B cell (primary cell): ENCODE measurements at regions not wholly inside any gene's neighbourhood (a gene's known extent, or its start where the extent isn't known, plus 50 kb on each side); places are given as distances from the start of the nearest gene placed in this dataset.
"Not testable (repeated sequence)": the region's sequence is repeated elsewhere in the genome, so short reads cannot be mapped to it uniquely, and the experiment has no call there.

ENCODE experiments used
- ATAC-seq: fragments of 200-7000 bp; cut with Tn5 transposase; one replicate; pipeline ENCODE4 v1.10.0; 2021; ENCODE audit warnings: low read depth, mild to moderate bottlenecking, moderate number of reproducible peaks, moderate library complexity
- CTCF ChIA-PET: fragments of 350-600 bp; sonication (Branson Sonifier 250); formaldehyde crosslinking; loops from one replicate; lab custom pipeline; 2021; ENCODE audit warnings: antibody characterized with exemption, inconsistent platforms; lab: Charles Lee
- POLR2A ChIA-PET: fragments of 350-600 bp; sonication (Branson Sonifier 250); formaldehyde crosslinking; loops from one replicate; lab custom pipeline; 2021; ENCODE audit warnings: antibody characterized with exemption; lab: Charles Lee
- DNase-seq: peaks from one replicate; pipeline ENCODE4 v3.0.0; 2013
- H2AFZ ChIP-seq: 2 replicates; pipeline ENCODE4 v1.6.1; 2012; ENCODE audit warnings: mild to moderate bottlenecking, low read depth, low read length; ENCODE audit not compliant: insufficient read depth, poor library complexity, severe bottlenecking
- H3K27ac ChIP-seq, 2 donors: 1 replicate in 1 of 2; 2 replicates in 1 of 2; pipeline ENCODE4 v1.5.1; 2012 to 2013; ENCODE audit warnings: low read length in 2 of 2, mild to moderate bottlenecking in 2 of 2, moderate library complexity in 1 of 2
- H3K27me3 ChIP-seq, 4 experiments: fragments of 200-600 bp in 1 of 4; sonication (generic) in 1 of 4; replicated peaks in 1 of 4; 1 replicate in 2 of 4; 2 replicates in 2 of 4; pipeline versions ENCODE4 v1.6.1 to v1.7.0; 2013 to 2016; ENCODE audit warnings: low read length in 3 of 4, mild to moderate bottlenecking in 2 of 4, mixed read lengths in 1 of 4, moderate library complexity in 1 of 4; ENCODE audit not compliant: insufficient read depth in 4 of 4, control insufficient read depth in 3 of 4; ENCODE audit errors: control extremely low read depth in 1 of 4
- H3K36me3 ChIP-seq, 2 experiments: replicated peaks in 1 of 2; 1 replicate in 1 of 2; 2 replicates in 1 of 2; pipeline versions ENCODE4 v1.6.1 to v1.7.1; 2013; ENCODE audit warnings: low read length in 1 of 2; ENCODE audit not compliant: insufficient read depth in 2 of 2, control insufficient read depth in 1 of 2; ENCODE audit errors: control extremely low read depth in 1 of 2, extremely low read depth in 1 of 2
- H3K4me1 ChIP-seq, 2 donors: fragments of 200-600 bp in 1 of 2; sonication (generic) in 1 of 2; 1 replicate in 1 of 2; 2 replicates in 1 of 2; pipeline versions ENCODE4 v1.5.1 to v1.6.1; 2013 to 2017; ENCODE audit warnings: low read length in 2 of 2; ENCODE audit not compliant: control insufficient read depth in 2 of 2, insufficient read depth in 2 of 2
- H3K4me2 ChIP-seq: replicated peaks from 2 replicates; pipeline ENCODE3; 2012; ENCODE audit warnings: mild to moderate bottlenecking, low read depth, low read length; ENCODE audit not compliant: poor library complexity, severe bottlenecking
- H3K4me3 ChIP-seq, 5 experiments: fragments of 200-600 bp in 1 of 5; sonication (generic) in 1 of 5; 1 replicate in 3 of 5; 2 replicates in 2 of 5; pipeline versions ENCODE4 v1.5.1 to v1.7.0; 2011 to 2016; ENCODE audit warnings: low read length in 4 of 5, mild to moderate bottlenecking in 4 of 5, low read depth in 2 of 5, control low read depth in 1 of 5, moderate library complexity in 1 of 5; ENCODE audit not compliant: insufficient read depth in 1 of 5; ENCODE audit errors: control extremely low read depth in 1 of 5, extremely low read depth in 1 of 5
- H3K79me2 ChIP-seq: fragments of 200-600 bp; sonication (generic); one replicate; pipeline ENCODE4 v1.6.0; 2016; ENCODE audit warnings: low read length; ENCODE audit not compliant: control insufficient read depth, insufficient read depth
- H3K9ac ChIP-seq: fragments of 200-600 bp; sonication (generic); 2 replicates; pipeline ENCODE4 v1.6.1; 2017; ENCODE audit warnings: mild to moderate bottlenecking, low read length, moderate library complexity
- H3K9me3 ChIP-seq, 3 donors: one replicate each; pipeline versions ENCODE4 v1.6.1 to v1.7.1; 2013; ENCODE audit warnings: low read length in 2 of 3; ENCODE audit not compliant: control insufficient read depth in 2 of 3, insufficient read depth in 1 of 3; ENCODE audit errors: control extremely low read depth in 1 of 3
- H4K20me1 ChIP-seq: 2 replicates; pipeline ENCODE4 v1.6.0; 2012; ENCODE audit warnings: mild to moderate bottlenecking, low read length; ENCODE audit not compliant: insufficient read depth, control insufficient read depth, poor library complexity, severe bottlenecking
- H3K27ac Mint-ChIP-seq: one replicate; pipeline ENCODE4 v1.8.0; 2021; ENCODE audit warnings: mixed read lengths
- H3K27me3 Mint-ChIP-seq: one replicate; pipeline ENCODE4 v1.8.0; 2021; ENCODE audit warnings: mixed read lengths
- H3K4me1 Mint-ChIP-seq: one replicate; pipeline ENCODE4 v1.8.0; 2021; ENCODE audit warnings: mixed read lengths
- H3K4me3 Mint-ChIP-seq: one replicate; pipeline ENCODE4 v1.8.0; 2021; ENCODE audit warnings: mixed read lengths
- H3K9me3 Mint-ChIP-seq: one replicate; pipeline ENCODE4 v1.8.0; 2022; ENCODE audit warnings: mixed read lengths; ENCODE audit not compliant: insufficient read depth
- CTCF ChIP-seq: fragments of 200-600 bp; IDR thresholded peaks from one replicate; pipeline ENCODE4 v1.8.0; 2022; ENCODE audit warnings: antibody characterized with exemption, mild to moderate bottlenecking
- EZH2 ChIP-seq: IDR thresholded peaks from 2 replicates; pipeline ENCODE4 v1.6.1; 2012; ENCODE audit warnings: borderline replicate concordance, low read depth, mild to moderate bottlenecking, moderate library complexity, low read length; ENCODE audit not compliant: insufficient read depth, poor library complexity, severe bottlenecking
- WGBS: methylation state at CpG from one replicate; pipeline ENCODE4 v1.1.5; 2013; ENCODE audit warnings: missing lambda C conversion rate; ENCODE audit not compliant: insufficient coverage; 5-methylcytosine and 5-hydroxymethylcytosine counted together
- intact Hi-C: fragments of 100-400 bp; cut with micrococcal nuclease; formaldehyde crosslinking; loops from one replicate; pipeline ENCODE4 v1.10.0; 2022

GRCh38 chr4:162830899-162831298 is 335.8 kb downstream of the NAF1 start:
- no peak overlapping the region for H3K4me3 ChIP-seq
- DNase-seq (no peak), ATAC-seq (no peak)
- POLR2A ChIA-PET, result no interaction called here
- no peaks in the 10 kb centered on the region for H3K4me1 Mint-ChIP-seq
- no peaks in the 10 kb centered on the region for H3K9me3 Mint-ChIP-seq
- H3K79me2 ChIP-seq, result no peaks in the 10 kb centered on the region
- H3K4me1 ChIP-seq, result no peaks in the 10 kb centered on the region
- no peaks in the 10 kb centered on the region for H3K27me3 ChIP-seq
- intact Hi-C loops, result no loop called here
- no peak overlapping the region for H2AFZ ChIP-seq
- H3K4me2 ChIP-seq, result no peak overlapping the region
- TF ChIP-seq CTCF (no peak), EZH2 (no peak)
- CTCF ChIA-PET, result no interaction called here
- no peaks in the 10 kb centered on the region for H4K20me1 ChIP-seq
- no peak overlapping the region for H3K27ac Mint-ChIP-seq
- no peaks in the 10 kb centered on the region for H3K27me3 Mint-ChIP-seq
- WGBS, result no CpG with 5 or more reads among the region's 3 CpGs
- H3K4me3 Mint-ChIP-seq, result no peak overlapping the region
- H3K9ac ChIP-seq, result no peak overlapping the region
- H3K27ac ChIP-seq, result no peak overlapping the region
- H3K36me3 ChIP-seq, result no peaks in the 10 kb centered on the region
- H3K9me3 ChIP-seq, result no peaks in the 10 kb centered on the region

GRCh38 chr4:162817374-162817773 is 349.3 kb downstream of the NAF1 start:
- H3K4me1 Mint-ChIP-seq, result not testable (repeated sequence)

More at GRCh38 chr4:162817374-162817773, 349.3 kb downstream of the NAF1 start:
- DNase-seq, H3K27me3 Mint-ChIP-seq, H3K27ac Mint-ChIP-seq, H3K4me2 ChIP-seq, H3K4me1 ChIP-seq, H3K27ac ChIP-seq, H2AFZ ChIP-seq, H3K4me3 ChIP-seq, POLR2A ChIA-PET, H4K20me1 ChIP-seq, CTCF ChIA-PET, ATAC-seq, intact Hi-C loops, H3K4me3 Mint-ChIP-seq, H3K9me3 Mint-ChIP-seq, H3K36me3 ChIP-seq, H3K9ac ChIP-seq, H3K79me2 ChIP-seq, H3K9me3 ChIP-seq, H3K27me3 ChIP-seq: not testable (repeated sequence)
- WGBS, result 100% methylated on average over 5 of the region's 9 CpGs
